NCI-H510A (cell line): ENCODE measurements at regions not wholly inside any gene's neighbourhood (a gene's known extent, or its start where the extent isn't known, plus 50 kb on each side); places are given as distances from the start of the nearest gene placed in this dataset.

Experiments
- DNase-seq: peaks from one replicate; lab custom pipeline; 2025; lab: John Stamatoyannopoulos, UW

GRCh38 chr2:238581126-238581525 lies 154.4 kb downstream of the ASB1 start:
- no peak for DNase-seq

- DNase-seq, result no peak
These were observed 155.4 kb downstream of the ASB1 start for GRCh38 chr2:238582159-238582558.

- no peak for DNase-seq
These were observed 157.9 kb downstream of the ASB1 start for GRCh38 chr2:238584617-238585016.

DNA sequence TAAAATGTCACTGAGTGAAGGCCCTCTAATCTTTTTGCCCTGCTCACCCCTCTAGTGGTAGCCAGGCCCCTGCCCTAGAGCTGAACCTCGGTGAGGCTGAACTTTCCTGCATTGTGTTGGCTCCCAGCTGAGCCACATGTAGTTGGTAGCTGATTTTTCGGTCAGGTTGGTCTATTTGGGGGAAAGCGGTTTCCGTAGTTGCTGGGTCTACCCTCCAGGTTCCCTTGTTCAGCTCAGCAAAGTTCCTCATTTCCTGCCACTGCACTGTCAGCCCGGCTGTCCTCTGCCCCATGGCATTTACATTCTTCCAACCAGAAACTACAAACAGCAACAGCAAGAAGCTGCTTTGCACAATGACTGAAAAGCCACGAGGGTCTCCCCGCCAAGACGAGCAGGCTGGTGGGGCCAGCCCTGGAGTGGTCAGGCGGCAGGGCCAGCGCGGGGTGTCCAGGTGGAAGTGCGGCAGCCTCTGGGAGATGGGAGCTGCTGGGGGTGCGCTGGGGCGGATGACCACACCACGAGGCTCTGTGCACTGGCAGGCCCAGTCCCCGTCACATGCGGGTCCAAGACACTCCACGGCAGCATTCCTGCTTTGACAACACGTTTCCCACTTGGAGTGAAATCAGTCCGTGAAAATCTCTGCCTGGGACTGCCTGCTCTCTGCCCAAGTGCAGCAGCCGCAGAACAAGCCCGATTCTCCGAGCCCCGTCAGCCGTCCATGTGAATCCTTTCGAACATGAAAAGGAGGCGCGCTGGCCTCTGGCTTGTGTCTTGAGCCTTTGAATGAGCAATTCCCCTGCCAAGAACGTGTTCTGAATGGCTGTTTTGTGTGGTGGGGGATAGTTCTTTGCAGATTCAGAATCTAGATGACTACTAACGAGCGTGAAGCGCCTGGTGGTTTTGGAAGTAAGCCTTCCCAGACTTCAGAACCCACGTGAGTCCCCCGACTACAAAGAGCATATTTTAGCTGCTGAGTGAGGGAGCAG lies 159.4 kb downstream of the ASB1 start:
- DNase-seq, result no peak

GRCh38 chr2:238586931-238587775 lies 160.4 kb downstream of the ASB1 start:
- no peak for DNase-seq

DNA sequence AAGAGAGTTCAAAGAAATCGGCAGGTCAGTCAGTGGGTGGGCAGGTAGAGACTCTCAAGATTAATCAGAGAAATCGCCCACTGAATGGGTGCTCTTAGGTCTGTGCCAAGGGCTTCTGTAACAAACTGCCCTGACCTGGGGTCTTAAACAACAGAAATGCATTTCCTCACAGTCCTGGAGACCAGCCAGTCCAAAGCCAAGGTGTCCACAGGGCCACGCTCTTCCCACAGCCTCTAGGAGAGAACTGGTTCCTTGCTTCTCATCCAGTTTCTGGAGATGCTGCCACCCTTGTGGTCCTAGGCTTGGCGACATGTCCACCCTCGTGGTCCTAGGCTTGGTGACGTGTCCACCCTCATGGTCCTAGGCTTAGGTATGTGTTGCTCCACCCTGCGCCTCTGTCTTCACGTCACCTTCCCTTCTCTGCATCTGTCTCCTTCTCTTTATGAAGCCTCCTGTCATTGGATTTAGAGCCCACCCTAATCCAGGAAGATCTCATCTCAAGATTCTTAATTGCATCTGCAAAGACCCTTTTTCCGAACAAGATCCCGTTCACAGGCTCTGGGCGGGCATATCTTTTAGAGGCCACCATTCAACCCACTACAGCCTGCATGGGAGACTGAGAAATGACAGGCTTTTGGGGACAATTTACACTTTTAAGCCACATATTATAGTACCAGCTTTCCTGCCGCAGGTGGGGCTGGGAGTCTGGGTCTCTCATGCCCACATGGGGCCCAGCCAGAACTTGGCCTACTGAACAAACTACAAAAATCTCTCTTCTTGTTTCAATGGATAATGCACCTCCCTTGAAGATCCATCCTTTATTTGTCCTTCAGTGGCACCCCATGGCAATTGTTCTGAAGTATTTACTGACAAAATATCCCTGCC lies 161.3 kb downstream of the ASB1 start:
- no peak for DNase-seq

GRCh38 chr2:238589591-238590460 lies 163.1 kb downstream of the ASB1 start:
- no peak for DNase-seq

DNA sequence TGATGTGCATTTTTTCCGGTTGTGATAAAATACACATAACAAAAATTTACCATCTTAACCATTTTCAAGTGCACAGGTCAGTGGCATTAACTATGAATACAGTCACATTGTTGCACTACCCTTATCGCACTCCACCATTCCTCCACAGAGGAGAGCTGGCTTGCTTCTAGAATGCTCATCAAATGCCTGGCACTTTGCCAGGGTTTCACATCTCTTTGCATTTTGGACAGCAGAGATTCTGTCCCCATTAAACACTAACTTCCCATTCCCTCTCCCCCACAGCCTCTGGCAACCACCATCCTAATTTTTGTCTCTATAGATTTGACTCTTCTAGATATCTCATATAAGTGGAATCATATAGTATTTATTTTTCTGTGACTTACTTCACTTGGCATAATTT lies 165.0 kb downstream of the ASB1 start:
- no peak for DNase-seq

GRCh38 chr2:238593236-238593635 lies 166.5 kb downstream of the ASB1 start:
- no peak for DNase-seq

DNA sequence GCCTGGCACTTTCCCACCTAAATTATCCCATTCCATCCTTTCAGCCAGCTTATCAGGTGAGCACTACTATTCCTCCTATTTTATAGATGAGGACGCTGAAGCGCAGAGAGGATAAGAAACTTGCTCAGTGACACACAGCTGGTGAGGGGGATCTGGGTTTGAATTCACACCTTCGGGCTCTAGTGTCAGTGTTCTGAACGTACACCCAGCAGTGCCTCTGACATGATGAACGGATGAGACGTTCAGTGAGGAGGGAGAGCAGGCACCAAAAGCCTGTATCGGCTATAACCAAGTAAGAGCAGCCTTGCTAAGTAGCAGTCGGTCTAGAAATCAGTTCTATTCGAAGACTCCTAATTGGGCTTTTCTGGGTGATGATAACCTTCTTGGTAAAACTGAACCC lies 167.0 kb downstream of the ASB1 start:
- no peak for DNase-seq

- DNase-seq, result no peak
These were observed 168.3 kb downstream of the ASB1 start for GRCh38 chr2:238594796-238595749.

- DNase-seq, result no peak
These were observed 169.2 kb downstream of the ASB1 start for GRCh38 chr2:238595750-238596570.

DNA sequence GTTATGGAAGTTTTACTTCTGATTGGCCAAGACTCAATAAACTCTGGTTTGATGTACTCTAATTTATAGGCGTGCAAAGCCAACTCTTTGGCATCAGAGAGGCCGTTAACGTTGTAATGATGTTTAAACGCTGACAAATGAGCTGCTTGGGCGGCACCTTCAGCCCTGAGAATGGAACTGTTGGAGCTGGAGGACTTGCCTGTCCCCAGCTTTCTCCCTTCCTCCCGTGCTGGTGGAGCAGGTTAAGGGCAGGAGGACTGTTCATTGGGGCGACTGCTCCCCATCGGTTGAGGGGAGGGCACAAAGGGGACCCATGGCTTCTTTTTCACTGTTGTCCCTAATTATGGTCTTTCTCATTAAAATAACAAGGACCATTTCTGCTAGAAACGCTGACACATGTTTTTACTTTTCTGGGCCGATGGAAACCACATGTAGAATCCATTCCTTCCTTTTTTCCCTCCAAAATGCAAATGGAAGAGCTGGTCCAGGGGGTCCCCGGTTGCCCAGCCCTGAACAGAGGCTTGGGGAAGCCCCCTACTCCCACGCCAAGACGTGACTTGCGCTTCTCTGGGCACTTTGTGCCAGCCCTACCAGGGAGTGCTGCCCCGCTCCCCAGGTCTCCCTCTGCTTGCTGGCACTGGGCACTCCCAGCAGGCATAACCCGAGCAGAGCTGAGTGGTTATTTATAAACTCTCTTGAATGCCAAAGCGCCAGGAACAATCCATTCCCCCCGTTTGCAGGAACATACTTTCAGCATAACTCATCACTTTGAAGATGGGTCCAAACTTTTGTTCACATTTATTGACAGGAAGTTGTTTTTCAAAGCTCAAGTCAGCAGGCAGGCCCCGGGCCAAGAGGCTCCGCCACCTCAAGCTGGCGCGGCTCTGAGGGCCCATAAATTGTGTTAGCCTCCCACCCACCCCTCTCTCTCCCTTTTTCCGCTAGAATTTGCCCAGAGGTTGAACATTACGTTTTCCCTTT lies 170.1 kb downstream of the ASB1 start:
- no peak for DNase-seq

GRCh38 chr2:238597638-238598528 lies 171.2 kb downstream of the ASB1 start:
- no peak for DNase-seq

DNA sequence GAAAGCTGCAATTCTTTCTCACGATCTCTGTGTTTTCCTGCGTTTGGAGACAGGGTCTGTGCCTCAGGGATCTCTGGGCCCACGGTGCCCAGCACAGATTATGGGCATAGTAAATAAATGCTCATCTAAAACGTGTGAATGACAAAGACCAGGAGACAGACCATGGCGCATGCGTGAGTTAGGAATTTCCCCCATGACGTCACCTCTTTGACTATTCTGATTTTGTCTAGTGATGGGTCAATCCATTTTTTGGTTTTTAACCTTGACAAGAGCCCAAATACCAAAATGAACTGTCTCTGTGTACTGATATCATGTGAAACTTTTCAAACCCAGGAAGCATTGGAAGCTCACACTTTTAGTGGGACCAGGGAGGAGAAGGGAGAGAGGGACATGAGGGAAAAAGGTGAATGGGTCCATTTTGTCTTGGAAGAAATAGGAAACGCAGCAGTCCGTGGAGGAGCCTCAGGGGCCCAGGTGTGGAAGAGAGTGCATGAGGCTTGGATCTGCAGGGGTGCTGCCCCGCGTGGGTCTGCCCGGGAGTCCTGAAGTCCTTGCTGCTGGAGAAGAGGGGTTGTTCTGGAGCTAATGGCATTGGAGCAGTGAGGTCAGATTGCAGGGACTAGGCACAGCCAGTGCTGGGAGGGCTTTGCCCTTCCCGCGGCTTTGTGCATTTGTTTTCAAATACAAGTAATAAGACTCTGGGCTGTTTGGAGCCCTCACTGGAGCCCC lies 172.2 kb downstream of the ASB1 start:
- no peak for DNase-seq
